ENCODE measurements at regions not wholly inside any gene's neighbourhood (a gene's known extent, or its start where the extent isn't known, plus 50 kb on each side); places are given as distances from the start of the nearest gene placed in this dataset.

DNA sequence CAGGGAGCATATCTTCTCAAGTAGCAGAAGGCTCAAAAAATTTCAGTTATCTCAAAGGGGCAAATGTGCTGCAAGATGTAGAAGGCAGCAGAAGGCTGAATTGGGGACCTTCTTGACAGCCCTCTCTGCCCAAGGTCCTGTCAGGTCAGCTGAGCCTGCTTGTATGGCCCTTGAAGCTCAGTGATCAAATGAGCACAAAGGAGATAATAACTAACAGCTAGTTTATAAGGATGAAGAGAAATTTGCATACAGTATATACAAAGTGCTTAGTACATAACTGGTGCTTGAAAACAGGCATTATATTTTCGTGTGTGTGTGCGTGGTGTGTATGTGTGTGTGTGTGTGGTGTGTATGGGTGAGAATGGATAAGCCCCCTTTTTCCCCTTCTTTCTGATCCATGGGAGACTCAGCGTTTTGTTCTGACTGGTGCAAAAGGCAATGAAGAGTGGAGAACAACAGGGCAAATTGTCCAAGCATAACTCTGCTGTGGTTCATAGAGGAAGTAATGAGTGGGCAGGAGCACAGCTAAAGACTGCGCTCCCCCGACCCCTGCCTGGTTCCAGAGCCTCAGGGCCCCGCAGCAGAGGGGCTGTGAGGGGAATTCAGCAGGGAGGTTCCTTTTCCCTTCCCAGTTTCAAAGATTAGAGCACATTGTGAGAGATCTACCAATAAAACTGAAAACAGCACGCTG, 356.8 kb upstream of the NR2F2 start:
- TF ChIP-seq EP300 (IDR thresholded peaks at IDR 0.05) (no peak), POLR2A (IDR thresholded peaks at IDR 0.05) (no peak), POLR2AphosphoS5 (IDR thresholded peaks at IDR 0.05) (no peak)
- TF ChIP-seq, protein P1, sequence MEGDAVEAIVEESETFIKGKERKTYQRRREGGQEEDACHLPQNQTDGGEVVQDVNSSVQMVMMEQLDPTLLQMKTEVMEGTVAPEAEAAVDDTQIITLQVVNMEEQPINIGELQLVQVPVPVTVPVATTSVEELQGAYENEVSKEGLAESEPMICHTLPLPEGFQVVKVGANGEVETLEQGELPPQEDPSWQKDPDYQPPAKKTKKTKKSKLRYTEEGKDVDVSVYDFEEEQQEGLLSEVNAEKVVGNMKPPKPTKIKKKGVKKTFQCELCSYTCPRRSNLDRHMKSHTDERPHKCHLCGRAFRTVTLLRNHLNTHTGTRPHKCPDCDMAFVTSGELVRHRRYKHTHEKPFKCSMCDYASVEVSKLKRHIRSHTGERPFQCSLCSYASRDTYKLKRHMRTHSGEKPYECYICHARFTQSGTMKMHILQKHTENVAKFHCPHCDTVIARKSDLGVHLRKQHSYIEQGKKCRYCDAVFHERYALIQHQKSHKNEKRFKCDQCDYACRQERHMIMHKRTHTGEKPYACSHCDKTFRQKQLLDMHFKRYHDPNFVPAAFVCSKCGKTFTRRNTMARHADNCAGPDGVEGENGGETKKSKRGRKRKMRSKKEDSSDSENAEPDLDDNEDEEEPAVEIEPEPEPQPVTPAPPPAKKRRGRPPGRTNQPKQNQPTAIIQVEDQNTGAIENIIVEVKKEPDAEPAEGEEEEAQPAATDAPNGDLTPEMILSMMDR (IDR thresholded peaks at IDR 0.05): no peak

Measured in suprapubic skin (tissue), 4 donors.